NCI-H128 (cell line): ENCODE measurements at regions not wholly inside any gene's neighbourhood (a gene's known extent, or its start where the extent isn't known, plus 50 kb on each side); places are given as distances from the start of the nearest gene placed in this dataset.
"Not testable (repeated sequence)": the region's sequence is repeated elsewhere in the genome, so short reads cannot be mapped to it uniquely, and the experiment has no call there.

ENCODE experiments used
- DNase-seq: peaks from one replicate; lab custom pipeline; 2025; ENCODE audit not compliant: unreplicated experiment; lab: John Stamatoyannopoulos, UW

DNA sequence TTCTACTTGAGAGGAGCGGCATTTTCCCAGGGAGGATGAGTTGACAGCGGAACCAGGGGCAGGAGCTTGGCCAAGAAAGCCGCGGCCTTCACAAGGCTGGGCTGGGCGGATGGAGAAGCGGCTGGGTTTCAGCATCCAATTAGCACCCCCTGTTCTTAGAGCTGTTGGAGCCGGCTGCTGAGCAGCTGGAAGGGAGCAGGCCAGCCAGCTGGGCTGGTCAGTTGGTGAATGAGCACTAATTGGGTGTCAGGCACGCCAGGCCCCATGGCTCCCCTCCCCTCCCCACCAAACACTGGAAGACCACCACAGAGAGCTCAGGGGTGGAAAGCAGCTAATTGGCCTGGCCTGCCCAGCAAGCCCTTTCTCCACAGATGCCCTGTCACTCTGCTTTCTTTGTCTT, 245.6 kb downstream of the RRAGC start:
- DNase-seq: no peak

DNA sequence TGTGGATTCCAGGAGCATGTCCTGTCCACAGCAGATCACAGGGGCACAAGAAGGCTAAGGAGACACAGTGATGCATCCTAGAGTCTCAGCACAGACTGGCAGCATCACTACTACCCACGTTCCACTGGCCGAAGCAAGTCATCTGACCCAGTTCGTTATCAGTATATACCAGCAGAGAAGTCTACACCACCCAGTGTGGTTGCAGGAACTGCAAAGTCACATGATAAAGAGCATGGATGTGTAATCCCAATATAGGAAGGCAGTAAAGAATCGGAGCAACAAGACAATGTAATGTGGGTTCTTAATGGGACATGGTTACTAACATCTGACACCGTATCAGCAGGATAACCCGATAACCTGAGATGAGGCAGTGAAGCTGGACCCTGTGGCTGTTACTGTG, 246.6 kb downstream of the RRAGC start:
- no peak for DNase-seq

DNA sequence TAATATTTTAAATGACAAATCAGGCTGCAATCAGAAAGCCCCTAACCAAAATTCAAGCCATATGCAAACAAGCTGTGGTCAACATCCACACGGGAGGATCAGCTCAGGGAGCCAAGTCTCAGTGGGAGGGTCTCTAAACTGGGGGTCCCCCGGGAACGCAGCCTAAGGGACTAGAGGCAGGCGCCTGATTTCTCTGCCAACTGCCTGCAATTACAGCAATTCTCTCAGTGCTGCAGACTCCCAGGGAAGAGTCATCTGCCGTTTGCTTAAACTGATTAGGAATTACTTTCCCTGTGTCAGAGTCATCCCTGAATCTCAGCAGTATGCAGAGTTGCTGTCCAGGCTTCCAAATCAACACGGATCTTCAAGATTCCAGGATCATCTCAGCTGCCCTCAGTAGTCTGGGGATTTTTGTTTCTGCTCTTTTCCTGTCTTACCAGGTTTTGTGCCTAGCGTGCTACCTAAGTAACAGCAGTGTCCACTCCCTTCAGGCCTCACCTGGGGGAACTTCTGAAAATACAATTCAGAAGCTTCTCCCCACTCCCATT, 247.8 kb downstream of the RRAGC start:
- DNase-seq: no peak

DNA sequence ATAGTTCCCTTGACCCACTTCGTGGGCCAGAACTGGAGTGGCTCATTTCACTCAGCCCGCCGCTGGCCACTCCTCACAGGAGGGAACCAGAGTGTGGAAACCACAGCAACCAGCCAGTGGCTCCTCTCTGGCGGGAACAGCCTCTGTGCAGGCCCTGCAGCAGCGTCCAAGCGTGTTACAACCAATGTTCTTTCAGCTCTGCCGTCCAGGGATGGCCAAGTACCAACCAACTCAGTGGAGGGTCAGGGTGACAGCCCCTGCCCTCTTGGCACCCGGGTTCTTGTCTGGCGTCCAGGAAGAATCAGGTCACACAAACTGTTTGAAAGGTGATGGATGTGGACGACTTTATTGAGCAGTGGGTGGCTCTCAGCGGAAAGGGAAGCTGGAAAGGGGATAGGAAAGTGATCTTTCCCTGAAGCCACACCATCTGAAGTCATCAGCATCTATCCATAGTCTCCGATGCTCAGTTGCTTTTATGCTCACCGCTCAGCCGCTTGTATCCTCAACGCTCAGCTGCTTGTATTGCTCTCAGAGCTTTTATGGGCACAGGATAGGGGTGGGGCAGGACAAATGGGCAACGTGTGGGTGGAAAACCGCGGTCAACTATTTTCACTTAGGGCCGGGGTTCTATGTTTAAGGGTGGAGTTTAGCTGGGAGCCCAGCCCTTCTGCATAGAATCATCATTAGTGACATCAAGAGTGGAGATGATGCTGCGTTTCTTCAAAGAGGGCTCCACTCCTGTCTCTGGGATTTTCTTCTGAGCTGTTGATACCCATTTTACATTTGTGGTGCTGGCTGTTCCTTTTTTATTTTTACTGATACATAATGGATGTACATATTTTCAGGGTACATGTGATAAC, 250.2 kb downstream of the RRAGC start:
- DNase-seq: no peak

DNA sequence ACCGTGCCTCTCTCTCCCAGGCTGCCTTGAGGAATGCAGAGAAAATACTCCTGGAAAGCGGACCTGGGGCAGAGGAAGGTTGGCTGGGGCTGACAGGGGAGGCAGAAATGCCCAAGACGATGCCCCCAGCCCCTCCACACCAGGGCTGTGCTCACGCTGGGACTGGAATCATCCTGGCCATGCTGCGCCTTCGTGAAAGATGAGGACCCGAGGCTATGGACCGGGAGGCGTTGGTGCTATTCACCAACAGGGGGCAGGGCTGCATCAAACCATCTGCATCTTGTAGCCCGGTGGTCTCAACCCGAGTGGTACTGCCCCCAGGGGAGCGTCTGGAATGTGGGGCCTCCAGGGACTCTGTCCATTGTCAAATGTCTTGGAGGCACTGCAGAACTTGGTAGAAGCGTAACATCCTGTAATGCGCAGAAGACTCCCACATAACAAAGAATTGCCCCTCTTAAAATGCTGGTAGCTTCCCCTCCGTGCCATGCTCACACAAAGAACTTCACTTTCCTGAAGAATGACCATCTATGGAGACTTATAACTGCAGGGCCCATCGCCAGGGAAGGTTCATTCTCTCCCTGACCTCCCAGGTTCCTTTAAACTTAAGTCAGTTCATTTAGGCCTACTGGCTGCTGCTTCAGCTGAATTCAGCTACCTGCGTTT, 251.2 kb downstream of the RRAGC start:
- DNase-seq: no peak

DNA sequence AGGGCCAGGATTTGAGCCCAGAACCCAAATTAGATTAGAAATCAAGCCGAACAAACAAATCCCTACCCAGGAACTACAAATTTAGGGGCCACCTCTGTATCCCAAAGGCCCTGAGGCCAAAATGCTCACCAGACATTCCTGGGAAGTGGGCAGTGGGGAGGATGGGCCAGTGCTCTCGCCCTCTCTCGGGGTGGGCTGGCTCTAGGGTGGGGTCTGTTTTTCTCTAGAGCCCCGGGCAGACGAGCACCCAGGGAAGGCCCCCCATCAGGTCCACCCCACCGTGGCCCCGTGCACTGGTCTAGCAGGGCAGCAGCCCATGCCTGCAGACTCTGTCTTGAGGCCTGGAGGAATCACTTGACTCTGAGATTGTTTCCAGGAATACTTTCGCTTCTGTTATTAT, 252.0 kb downstream of the RRAGC start:
- DNase-seq: no peak

DNA sequence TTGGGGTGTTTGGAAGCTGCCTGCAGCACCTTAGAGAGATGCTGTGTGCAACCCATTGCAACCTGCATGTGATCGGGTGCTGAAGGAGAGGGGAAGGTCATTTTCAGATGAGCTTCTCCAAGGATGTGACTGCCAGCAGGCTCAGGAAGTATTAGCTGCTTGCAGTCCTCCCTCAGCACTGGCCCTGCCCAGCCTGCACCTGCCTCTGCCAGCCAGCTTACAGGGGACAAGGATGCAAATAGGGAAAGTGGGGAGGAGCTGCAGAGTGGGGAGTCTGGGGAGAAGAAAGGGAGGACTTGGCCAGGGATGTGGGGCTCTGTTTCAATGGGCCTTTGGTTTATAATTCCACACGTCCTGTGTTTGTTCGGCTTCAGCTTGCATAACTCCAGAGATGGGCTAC, 254.5 kb downstream of the RRAGC start:
- no peak for DNase-seq

DNA sequence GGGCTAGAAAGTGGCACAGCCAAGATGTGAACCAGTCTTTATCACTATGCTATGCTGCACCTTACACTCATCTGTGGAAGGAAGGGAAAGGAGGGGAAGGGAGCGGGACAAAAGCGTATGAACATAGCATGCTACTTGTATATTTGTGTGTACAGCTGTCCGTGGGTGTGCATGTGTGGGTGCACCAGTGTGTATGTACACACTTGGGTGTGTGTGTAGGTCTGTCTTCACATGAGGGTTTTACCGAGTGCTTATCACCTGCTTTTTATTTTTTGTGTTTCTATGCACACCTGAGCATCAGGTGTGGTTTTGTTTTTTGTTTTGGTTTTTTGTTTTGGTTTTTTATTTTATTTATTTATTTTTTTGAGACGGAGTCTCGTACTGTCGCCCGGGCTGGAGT, 255.7 kb downstream of the RRAGC start:
- DNase-seq: no peak

DNA sequence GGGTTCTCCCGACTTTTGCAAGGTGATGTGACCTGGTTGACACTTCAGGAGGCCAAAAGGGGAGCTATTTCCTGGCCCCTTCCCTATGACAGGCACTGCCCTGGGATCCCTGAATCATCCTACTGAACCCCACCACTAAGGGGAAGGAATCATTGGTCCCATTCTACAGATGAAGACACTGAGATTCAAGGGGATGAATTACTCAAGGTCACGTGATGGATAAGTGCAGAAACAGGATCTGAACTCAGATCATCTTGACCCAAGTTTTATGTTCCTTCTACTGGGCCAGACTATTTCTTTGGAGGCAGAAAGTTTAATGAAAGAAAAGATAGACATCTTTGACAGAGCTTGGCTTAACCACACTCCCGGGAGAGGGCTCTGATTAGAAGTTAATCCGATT, 258.7 kb downstream of the RRAGC start:
- DNase-seq: no peak

DNA sequence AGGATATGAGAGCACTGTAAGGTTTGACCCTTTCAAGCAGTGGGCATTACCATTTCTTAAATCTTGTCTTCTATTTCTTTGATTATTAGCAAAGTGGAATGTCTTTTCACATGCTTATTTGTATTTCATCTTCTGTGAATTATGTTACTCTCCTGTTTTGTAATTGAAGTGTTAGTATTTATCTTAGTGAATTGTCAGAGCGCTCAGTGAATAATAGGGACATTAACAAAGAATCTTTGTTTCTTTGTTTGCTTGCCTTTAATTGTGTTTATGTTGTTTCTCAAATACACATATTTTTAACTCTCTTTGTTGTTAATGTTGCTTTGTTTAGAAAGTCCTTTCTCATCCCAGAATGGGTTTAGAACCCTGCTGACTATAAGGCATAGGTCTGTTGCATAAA, 259.3 kb downstream of the RRAGC start:
- DNase-seq: no peak

DNA sequence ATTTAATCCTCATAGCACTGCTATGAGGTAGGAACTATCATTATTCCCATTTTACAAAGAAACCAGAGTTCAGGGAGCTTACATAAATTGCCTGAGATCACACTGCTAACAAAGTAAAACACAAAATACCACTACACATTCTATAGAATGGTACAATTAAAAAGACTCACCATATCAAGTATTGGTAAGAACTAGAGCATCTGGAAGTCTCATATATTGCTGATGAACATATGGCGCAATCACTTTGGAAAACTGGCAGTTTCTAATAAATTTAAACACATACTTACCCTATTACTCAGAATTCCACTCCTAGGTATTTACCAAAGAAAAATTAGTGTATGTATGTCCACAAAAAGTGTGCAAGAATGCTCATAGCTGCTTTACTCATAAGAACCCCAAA, 261.5 kb downstream of the RRAGC start:
- DNase-seq: no peak

DNA sequence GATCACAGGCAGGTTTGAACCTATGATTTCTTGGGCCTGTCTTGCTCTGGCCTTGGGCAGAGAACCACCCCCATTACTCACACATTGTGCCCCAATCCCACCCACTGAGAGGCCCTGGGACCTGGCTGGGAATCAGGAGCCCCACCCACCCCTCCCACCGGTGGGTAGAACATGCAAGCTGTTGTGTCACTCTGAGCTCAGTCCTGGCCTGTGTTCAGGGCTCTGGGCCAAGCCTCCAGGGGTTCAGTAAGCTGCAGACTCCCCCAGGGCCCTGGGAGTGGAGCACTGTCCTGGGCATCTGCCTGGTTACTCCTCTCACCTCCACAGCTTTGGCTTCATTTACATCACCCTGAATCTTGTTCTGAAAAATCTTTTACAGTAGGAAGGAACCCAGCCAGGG, 270.5 kb downstream of the RRAGC start:
- no peak for DNase-seq

DNA sequence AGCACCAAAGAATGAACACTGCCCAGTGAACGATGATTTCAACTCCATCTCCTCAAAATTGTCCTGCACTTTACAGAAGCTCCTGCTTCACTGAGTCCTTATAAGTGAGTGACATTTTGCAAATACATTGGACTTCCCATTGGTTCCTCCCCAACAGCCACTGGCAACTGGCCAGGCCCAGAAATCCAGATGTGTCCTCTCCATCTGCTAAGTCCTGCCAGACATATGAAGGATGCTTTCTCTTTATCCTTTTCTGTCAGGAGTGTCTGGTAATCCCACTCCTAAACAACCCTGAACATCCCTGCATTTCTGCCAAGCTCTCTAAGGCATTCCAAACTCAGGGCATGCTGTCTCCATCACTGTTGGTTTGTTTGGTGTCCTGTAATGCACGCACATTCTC, 271.8 kb downstream of the RRAGC start:
- DNase-seq: no peak

DNA sequence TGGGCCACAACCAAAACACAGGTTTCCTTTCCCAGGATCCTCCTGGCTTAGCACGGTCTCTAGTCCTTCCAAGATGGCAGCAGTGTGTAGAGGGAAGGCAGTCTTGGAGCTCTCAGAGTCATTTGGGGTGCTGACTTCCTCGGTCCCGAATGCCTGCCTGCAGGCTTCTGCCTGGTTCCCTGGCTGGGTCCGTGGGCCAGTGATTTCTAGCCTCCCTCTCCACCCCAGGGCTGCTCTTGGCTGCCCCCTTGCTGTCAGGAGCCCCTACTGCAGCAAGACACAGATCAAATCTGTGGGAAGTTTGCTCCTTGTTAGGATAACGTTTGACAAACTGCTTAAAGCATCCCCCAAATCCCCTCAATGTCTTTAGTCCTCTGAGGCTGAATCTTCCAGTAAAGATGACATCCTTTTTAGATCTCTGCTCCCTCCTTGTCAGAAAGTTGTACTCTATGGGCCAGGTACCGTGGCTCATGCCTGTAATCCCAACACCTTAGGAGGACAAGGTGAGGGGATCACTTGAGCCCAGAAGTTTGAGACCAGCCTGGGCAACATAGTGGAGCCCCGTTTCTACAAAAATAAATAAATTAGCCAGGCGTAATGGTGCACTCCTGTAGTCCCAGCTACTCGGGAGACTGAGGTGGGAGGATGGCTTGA, 272.5 kb downstream of the RRAGC start:
- no peak for DNase-seq

DNA sequence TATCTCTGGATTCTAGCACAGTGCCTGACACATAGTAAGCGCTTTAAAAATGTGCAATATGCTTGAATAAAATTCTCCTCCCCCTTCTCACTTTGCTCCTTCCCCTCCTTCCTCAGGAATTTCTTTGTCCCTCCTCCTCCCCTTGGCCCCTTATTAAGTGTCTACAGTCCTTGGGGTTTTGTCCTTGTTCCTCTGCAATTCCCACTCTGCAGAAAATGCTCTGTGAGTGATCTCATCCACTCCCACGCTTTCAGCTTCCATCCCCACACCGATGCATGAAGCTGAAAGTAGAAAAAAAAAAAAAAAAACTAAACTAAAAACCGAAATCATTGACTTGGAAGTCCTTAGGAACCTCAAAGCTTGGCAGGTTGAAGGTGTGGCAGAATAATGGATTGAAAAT, 273.6 kb downstream of the RRAGC start:
- no peak for DNase-seq

DNA sequence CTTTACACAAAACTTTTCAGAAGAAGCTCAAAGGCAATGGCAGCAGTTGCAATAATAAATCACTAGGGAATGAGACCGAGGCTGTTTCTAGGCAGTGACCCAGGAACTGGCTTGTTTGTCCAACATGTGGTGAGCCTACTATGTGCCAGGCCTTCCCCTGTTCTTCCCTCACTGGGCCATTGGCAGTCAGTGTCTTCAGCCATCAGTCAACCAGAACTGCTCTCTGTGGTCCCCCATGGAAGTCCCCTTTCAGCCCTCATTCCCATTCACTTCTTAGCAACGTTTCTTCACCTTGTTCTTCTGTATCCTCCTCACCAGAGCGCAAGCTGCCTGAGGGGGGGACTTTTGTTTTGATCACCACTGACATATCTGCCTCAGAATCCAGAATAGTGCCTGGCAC, 274.1 kb downstream of the RRAGC start:
- DNase-seq: no peak

DNA sequence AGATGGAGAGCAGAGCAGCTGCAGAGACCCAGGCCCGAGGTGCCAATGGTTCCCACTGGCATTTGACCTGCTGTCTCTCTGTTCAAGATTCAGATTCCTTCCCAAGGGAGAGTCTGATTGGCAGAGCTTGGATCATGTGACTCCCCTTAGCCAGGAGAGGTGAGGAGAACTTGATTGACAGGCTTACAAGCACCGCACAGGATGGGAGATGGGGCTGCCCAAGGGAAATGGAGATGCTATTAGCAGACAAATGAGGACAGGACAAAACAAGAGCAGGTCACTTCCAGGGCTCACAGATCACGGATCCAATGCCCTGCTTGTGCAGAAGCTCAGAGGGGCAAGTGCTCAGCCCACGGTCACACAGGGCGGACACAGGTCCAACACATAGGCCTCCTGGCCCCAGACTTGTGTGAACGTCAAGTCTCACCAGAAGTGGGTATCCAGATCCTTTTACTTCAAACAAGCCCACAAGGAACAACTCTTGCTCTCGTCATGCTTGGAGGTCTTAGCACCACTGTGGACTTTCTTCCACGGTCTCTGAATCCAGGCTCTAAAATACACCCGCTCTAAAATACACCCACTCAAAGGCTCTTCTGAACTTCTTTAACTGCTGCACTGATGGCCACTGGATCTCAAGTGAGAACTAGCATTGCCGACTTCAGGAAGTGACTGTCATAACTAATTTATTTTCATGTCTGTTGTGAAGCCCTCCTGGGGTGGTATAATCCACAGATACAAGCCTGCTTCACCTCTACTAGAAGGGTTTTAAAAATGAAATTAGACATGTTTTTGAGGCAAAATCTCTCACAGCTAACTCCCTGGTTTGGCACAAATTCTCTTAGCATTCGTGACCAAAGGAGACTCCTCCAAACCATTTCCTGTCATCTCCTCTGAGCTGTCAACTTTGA, 274.9 kb downstream of the RRAGC start:
- DNase-seq: no peak

DNA sequence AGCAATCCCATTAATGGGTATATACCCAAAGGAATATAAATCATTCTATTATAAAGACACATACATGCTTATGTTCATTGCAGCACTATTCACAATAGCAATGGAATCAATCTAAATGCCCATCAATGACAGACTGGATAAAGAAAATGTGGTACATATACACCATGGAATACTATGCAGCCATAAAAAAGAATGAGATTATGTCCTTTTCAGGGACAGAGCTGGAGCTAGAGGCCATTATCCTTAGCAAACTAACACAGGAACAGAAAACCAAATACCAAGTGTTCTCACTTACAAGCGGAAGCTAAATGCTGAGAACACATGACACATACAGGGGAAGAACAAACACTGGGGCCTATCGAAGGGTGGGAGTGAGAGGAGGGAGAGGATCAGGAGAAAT, 276.3 kb downstream of the RRAGC start:
- not testable (repeated sequence) for DNase-seq

DNA sequence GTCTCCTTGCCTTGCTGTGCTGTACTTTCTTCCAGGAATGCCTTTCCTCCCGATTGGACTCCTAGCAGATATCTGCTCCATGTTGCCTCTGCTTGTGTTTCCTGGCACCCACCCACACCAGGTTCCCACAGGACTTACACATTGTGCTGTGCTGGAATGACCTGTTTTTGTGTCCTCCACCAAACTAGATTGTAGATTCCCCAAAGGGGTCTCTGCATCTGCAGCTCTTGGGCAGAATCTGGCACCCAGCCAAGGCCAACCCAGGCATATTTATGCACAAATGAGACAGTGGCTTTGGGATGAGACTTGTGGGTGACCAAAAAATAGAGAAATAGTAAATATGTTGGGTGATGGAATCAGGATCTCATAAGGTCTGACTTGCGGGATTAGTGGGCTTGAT, 278.2 kb downstream of the RRAGC start:
- no peak for DNase-seq

DNA sequence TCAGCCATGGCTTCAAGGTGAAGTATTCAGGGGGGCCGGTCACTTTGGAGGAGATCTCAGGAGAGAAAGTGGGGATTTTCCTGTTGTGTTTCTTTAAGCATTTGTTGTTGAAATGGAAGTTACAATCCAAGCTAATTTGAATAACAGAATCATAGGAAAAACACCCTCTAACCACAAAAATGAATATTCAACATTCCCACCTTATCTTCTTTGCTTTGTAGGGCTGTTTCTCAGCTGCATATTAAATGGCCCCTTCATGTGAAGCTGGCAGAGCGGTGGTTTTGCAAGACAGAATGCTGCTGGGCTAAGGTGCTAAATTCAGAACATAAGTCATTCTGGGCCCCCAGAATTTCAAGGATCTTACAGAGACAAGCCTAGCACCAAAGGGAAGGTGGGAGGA, 279.0 kb downstream of the RRAGC start:
- DNase-seq: no peak

DNA sequence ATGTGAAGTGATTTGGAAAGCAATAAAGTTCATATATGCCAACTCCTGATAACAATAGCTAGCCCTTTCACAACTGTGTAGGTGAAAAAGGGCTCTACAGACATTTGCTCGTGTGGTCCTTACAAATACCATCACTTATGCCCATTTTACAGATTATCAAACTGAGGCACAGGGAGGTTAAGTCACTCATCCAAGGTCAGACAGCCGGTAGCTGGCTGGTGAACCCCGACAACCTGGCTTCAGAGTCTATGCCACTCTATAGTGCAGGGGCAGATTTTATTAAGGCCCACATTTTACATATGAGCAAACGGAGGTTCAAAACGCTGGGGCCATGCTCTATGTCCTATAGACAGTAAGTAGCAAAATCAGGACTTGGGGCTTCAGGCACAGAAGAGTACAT, 280.5 kb downstream of the RRAGC start:
- no peak for DNase-seq
